Astrocyte of the hippocampus (primary cell): ENCODE measurements at regions not wholly inside any gene's neighbourhood (a gene's known extent, or its start where the extent isn't known, plus 50 kb on each side); places are given as distances from the start of the nearest gene placed in this dataset.
"Not testable (repeated sequence)": the region's sequence is repeated elsewhere in the genome, so short reads cannot be mapped to it uniquely, and the experiment has no call there.

Source experiments
- DNase-seq: peaks from one replicate; pipeline ENCODE4 v3.0.0; 2011; ENCODE audit warnings: low read depth, low spot score

DNA sequence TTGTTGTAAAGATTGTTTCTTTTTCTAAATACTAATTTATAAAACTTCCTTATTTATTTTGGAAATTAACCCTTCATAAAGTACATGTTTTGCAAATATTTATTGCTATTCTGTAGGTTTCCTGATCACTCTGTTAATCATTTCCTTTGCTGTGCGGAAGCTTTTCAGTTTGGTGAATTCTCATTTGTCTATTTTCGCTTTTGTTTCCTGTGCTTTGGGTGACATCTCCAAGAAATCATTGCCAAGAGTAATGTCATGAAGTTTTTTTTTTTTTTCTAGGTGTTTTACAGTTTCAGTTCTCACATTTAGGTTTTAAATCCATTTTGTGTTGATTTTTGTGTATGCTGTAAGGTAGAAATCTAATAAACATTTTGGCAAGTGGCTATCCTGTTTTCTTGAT is 1899.8 kb upstream of the ACO1 start:
- DNase-seq, result no peak

DNA sequence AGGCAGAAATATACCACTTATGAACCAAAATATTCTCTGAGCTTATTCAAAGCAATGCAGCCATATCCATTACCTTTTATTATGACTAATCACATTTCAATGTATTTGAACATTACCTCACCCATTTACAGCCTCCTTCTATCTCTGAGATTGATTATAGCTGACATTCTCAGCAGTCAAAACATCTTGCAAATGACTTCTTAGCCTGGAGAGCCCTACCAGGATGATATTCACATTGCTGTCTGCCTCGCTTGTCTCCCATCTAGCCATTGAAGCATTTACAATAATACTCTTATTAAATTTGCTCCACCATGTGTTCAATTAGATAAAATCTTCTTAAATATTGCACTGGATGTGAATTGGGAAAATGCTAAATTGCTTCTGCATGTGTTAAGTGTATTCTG is 1879.9 kb upstream of the ACO1 start:
- DNase-seq, result no peak

DNA sequence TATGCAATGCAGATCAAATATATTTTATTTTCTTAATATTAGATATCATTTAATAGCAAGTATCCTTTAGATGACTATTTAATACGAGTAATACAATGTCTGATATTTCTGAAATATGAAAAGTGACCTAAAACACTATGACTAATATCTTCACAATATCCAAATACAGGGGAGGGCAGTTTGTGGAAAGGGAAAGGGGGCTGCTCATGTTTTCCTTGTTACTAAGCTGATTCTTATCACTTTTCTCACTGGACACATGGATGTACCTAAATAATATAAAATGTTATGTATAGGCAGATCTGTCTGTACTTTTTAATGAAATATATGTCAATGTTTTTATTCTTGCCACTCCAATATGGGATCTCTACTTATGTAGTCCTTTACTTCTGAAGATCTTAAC is 1879.1 kb upstream of the ACO1 start:
- DNase-seq, result no peak

DNA sequence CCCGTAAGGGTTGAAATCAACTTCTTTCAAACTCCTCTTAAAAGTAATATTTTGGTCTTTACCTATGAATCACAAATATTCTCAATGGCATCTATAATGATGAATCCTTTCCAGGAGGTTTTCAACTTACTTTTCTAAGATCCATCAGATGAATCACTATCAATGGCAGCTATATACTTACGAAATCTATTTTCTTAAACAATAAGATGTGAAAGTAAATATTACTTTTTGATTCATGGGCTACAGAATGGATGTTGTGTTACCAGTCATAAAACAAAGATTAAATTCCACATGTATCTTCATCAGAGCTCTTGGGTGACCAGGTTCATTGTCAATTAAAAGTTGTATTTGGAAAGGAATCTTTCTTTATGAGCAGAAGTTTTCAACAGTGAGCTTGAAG is 1877.7 kb upstream of the ACO1 start:
- no peak for DNase-seq

DNA sequence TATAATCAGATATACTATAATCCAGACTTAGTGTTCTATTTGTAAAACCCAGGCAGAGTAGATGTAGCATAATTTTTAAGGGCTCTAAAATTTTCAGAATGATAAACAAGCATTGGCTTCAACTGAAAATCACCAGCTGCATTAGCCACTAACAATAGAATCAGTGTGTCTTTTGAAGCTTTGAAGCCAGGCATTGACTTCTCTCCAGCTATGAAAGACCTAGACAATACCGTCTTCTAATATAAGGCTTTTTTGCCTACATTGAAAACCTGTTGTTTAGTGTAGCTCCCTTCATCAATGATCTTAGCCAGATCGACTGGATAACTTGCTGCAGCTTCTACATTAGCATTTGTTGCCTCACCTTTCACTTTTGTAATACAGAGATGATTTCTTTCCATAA is 1877.3 kb upstream of the ACO1 start:
- no peak for DNase-seq

DNA sequence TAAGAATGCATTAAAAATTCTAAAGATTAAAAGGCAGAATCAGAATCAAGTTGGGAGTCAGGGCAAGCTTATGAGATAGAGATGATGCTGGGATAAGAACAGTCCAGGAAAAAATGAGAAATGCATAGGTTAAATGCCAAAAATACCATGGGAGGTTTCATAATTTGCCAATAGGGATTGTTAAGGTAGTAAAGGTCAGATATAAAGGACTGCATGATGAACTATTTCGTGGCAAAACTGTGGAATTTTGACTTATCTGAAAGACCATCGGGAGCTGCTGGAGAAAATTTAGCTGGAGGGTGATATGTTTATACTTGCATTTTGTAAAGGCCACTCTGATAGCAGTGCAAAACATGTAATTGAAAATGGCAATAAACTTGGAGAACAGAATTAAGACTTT is 1872.8 kb upstream of the ACO1 start:
- DNase-seq, result no peak

DNA sequence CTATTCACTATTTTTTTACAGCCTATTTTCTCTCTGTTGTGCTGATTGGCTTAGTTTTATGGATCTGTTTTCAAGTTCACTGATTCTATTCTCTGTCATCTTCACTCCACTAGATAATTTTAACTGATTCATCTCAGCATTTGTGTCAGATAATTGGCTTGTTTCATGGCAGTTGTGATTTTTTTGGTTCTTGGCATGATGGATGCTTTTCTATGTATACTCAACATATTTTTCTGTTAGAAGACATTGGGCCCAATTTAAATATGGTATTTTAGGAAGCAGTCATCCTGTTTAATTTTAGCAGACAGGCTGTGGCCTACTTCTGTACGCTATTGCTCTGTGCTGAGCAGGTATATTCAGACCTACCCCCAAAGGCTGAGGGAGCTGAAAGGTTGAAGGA is 1865.3 kb upstream of the ACO1 start:
- no peak for DNase-seq

DNA sequence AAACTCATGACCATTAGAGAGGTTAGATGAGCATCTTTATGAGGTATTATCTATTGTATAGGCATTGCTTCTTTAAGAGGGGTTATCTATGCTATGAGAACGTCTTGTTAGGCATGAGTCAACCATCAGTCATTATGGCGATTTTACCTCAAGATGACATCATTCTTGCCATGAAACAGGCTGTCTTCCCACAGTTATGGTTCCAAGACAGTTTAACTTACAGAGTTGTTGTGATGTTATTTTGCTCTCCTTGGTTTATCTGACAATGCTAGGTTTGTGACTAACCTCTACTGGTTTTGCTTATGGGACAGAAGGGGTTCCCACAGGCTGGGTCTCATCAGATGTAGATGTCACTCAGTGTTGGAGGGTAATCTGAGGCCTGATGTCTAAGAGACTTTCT is 1864.7 kb upstream of the ACO1 start:
- no peak for DNase-seq

DNA sequence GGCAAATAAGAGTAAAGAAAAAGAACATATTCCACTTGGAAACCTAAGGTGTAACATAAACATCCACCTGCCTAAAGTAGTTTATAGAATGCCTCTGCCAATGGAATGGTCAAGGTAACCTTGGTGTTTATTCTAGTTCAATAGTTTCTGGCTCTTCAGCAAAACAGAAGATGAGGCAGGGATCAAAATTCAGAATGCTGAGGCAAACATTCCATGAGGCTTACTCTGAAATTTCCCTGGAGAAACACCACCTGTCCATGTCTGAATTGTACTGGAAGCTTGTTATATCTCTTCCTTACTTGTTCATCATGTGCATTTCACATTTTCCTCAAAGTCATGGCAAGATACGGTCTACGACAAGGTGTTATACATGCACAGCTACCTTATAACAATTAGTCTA is 1862.4 kb upstream of the ACO1 start:
- DNase-seq, result no peak

DNA sequence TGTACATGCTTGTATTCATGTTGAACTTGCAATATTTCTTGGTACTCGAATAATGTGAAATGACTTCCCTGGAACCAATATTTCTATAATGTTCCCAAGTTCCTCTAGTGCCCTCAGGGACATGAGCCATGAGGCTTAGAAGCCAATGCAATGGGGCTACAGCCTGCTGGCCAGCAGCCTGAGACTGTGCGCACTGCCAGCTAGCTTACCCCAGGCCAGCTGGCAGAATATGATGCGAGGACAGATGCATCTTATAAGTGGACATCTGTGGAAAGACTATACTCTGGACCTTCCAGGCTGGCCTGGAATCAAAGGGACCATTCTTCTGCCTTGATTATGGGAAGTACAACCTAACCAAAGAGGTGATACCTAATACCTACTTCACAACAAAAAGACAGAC is 1862.0 kb upstream of the ACO1 start:
- no peak for DNase-seq

DNA sequence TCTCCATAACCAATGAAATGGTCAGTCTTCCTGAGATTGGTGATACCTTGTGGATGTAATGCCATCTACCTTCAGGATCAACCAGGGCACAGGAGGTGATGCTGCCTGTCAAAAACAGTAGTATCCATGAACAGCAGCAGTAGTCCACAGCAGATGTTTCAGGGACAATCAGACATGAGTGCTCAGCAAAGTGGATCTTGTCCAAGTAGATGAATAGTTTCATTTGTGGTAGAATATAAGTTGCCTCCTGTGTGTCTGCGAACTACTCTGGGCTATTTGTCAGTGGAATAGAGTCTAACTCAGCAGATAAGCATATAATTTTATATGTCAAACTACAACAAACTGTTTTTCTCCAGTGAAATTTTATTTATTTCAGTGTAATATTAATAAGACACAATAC is 1860.1 kb upstream of the ACO1 start:
- no peak for DNase-seq

DNA sequence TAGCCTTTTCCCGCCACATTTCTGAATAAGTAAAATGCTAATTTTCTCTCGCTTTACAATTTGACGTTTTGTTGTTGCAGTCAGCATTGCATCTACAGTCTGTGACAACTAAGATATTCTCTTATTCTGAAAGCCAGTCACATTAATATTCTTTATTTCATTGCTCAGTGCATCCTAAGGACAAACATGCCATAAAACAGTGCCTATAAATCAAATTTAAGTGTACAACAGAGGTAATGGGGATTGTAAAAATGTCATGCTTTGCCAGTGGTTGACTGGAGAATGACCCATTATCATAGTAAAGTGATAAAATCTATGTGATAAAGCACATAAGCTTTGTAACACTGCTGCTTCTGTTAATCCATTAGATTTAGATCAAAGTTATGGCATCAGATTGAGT is 1850.0 kb upstream of the ACO1 start:
- no peak for DNase-seq

DNA sequence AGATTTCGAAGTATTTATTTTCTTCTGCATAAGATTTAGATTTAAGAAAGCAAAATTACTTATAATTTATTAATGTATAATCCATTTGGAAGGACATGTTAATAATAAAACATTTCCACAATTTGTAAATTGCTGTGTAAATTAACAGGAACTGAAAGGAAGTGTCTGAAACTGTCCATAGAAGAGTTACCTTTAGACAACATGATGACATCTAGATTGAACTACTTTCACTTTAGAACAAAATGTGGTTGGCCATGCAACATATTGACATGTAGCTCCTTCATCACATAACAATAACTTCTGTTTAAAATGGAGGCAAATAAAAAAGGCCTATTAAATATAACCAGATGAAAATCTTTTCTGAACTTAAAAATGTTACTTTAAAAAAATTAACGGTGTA is 1849.5 kb upstream of the ACO1 start:
- no peak for DNase-seq

DNA sequence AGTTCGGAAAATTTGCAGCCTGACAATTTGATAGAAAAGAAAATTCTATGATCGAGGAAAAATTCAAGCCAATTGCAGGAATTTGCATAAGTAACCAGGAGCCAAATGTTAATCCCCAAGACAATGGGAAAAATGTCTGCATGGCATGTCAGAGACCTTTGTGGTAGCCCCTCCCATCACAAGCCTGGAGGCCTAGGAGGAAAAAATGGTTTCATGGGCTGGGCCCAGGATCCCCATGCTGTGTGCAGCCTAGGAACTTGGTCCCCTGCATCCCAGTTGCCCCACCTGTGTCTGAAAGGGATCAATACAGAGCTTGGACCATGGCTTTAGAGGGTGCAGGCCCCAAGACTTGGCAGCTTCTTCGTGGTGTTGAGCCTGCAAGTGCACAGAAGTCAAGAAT is 1847.9 kb upstream of the ACO1 start:
- DNase-seq, result no peak

DNA sequence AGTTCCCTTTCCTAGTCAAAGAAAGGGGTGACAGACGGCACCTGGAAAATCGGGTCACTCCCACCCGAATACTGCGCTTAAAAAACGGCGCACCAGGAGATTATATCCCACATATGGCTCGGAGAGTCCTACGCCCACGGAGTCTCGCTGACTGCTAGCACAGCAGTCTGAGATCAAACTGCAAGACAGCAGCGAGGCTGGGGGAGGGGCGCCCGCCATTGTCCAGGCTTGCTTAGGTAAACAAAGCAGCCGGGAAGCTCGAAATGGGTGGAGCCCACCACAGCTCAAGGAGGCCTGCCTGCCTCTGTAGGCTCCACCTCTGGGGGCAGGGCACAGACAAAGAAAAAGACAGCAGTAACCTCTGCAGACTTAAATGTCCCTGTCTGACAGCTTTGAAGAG is 1844.7 kb upstream of the ACO1 start:
- DNase-seq, result not testable (repeated sequence)

DNA sequence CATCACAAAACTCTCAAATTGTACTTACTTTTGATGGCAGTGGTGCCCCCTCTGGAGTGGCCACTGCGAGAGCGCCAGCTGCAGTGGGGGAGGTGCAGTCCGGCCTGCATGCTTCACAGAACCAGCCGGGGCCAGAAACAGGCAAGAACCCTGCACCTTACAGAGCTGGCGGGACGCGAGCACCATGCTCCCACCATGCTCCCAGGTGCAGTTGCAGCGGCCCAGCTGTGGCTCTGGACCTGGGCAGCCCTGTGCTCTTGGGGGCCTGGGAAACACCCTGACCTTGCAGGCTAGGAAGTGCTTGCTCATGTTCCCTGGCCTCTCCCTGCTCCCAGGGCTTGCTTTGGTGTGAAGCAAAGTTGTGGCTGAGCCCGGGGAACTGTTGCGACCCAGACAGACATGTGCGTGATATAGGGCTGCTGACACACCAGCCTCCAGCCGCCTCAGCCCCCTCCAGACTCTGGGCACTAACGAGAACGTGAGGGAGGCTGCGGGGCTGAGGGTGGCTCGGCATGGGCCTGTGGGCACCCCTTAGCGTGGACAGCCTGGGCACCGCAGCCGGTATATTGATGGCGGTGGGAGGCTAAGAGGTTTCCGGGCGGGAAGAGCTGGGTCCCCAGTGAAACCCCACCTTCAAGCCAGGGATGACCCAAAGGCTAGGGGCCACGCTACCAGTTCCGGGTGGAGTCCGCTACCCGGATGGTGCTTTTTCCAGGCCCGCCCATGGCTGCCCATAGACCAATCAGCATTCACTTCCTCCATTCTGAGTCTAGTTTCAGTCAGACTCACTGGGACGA is 1809.9 kb upstream of the ACO1 start:
- DNase-seq, result no peak

DNA sequence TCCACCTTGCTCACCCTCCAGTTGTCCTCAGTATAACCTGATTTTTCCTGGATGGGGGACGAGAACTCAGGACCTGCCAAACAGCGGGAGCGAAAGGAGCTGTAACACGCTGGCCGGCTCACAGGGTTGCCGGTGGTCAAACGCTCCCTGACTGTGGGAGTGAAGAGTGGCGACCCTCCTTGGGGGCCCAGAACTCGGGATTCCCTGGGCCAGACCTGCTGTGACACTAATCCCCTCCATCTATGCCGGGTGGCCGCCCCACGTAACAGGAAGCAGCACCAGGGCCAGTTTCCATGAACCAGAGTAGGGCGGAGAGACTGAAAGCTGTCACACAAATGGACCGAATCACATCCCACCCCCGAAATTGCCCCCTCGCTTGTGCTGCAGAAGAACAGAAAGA is 1809.2 kb upstream of the ACO1 start:
- DNase-seq, result no peak

DNA sequence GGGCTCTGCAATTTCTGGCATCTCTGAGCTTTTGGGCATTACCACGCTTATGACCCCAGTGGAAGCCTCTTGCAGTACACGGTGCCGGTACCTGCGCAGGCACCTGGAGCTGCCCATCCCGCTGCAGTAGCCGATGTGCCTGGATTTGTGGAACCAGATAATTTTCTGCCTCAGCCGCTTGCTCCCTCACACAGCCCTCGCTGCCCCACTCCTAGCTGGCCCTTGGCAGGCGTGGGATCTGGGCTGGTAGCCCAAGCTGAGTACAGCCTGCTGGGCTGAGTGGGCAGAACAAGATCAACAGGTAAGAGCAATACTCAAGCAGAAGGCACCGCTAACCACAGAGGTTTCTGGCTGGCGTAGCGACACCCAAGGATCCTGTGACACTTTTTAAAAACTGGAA is 1808.8 kb upstream of the ACO1 start:
- DNase-seq, result no peak

DNA sequence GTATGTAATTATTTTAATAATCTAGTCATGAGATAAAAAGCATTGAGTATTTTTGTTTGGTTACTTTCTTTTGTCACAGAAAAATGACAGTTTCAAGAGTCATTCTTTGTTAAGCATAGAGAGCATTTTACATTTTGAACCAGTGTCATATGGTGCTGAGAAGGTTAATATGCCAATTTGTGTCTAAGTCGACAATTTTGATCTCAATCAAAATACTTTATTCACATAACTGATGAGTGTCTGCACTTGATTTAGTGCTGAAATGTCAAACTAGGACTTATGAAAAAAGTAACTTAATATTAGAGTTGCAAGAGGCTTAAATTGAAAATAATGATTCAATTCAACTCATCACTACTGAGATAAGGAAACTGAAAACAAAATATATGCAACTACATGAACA is 1804.6 kb upstream of the ACO1 start:
- no peak for DNase-seq

DNA sequence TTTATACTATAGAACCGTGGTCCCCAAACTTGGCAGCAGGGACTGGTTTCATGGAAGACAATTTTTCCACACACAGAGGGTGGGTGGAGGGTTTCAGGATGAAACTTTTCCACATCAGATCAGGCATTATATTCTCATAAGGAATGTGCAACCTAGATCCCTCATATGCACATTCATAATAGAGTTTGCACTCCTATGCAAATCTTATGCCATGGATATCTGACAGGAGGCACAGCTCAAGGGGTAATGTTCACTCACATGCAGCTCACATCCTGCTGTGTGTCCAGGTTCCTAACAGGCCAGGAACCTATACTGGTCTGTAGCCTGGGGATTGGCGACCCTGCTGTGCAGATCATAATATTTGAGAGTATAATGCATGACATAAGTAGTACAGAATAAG is 1802.2 kb upstream of the ACO1 start:
- DNase-seq, result no peak

DNA sequence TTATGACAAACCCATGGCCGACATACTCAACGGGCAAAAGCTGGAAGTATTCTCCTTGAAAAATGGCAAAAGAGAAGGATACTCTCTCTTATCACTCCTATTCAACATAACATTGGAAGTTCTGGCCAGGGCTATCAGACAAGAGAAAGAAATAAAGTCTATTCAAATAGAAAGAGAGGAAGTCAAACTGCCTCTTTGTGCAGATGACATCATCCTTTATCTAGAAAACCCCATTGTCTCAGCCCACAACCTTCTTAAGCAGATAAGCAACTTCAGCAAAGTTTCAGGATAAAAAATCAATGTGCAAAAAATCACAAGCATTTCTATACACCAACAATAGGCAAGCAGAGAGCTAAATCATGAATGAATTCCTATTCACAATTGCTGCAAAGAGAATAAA is 1799.9 kb upstream of the ACO1 start:
- no peak for DNase-seq

DNA sequence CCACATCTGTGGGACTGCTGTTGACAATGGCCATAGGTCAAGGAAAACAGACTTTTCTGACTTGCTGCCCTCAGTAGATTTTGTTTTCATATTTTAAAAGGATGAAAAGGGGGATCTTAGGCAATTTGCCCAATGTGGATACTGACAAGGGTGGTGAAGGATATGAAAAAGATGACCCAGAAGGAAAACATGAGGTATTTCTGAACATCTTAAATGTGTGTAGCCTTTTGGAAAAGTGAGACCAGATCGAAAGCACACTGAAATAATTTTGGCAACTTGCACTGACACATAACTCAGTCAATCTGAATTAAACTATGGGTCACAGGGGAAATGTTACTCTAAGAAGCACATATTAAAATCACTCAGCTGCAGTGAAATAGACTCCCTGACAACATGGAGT is 1793.0 kb upstream of the ACO1 start:
- DNase-seq, result no peak

DNA sequence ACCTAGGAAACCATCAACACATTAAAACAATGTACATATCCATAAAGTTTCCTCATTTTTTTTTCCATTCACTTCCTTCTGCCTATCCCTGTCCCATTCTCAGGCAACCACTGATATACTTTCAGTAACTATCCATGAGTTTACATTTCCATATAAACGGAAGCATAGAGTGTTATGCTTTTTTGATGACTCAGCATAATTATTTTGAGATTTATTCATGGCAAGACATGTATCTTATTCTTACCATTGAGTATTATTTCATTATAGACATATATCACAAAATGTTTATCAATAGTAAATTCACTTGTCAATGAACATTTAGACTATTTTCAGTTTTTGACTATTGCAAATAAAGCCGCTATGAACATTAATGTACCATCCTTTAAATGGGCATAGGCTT is 1786.8 kb upstream of the ACO1 start:
- no peak for DNase-seq

DNA sequence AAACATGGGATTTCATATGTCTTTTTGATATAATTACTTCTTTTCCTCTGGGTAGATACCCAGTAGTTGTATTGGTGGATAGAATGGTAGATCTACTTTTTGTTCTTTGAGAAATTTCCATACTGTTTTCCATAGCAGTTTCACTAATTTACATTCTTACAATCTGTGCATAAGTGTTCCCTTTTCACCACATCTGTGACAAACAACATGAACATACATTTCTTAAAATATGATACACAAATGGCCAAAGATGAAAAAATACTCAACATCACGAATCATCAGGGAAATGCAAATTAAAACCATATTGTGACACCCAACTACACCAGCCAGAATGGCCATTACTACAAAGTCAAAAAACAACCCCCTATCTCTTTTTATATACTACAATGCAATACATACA is 1778.5 kb upstream of the ACO1 start:
- DNase-seq, result no peak
